GM19328 (cell line): ENCODE measurements at regions not wholly inside any gene's neighbourhood (a gene's known extent, or its start where the extent isn't known, plus 50 kb on each side); places are given as distances from the start of the nearest gene placed in this dataset.
A peak's percentile ranks its signal among the peaks of the same experiment; 100 is the strongest.
"Not testable (repeated sequence)": the region's sequence is repeated elsewhere in the genome, so short reads cannot be mapped to it uniquely, and the experiment has no call there.

Experiments
- ATAC-seq: cut with Tn5 transposase; IDR thresholded peaks from one replicate; pipeline ENCODE4 v1.9.1; 2021; ENCODE audit warnings: mild to moderate bottlenecking, moderate library complexity; ENCODE audit not compliant: unreplicated experiment

GRCh38 chr10:46095943-46096342, 49.9 kb upstream of the MSMB start:
- not testable (repeated sequence) for ATAC-seq

- no peak for ATAC-seq
These were observed 50.4 kb upstream of the MSMB start for GRCh38 chr10:46096446-46096845.

GRCh38 chr10:46096909-46097575, 51.0 kb upstream of the MSMB start:
- ATAC-seq: no peak

GRCh38 chr10:46097576-46098317, 51.7 kb upstream of the MSMB start:
- no peak for ATAC-seq

GRCh38 chr10:46098386-46098785, 52.3 kb upstream of the MSMB start:
- ATAC-seq: no peak

- not testable (repeated sequence) for ATAC-seq
These were observed 52.9 kb upstream of the MSMB start for GRCh38 chr10:46098925-46099324.

- ATAC-seq: no peak
These were observed 58.1 kb upstream of the MSMB start for GRCh38 chr10:46104071-46104585.

GRCh38 chr10:46105416-46105815, 59.3 kb upstream of the MSMB start:
- ATAC-seq: not testable (repeated sequence)

GRCh38 chr10:46105856-46106409, 59.9 kb upstream of the MSMB start:
- ATAC-seq: not testable (repeated sequence)

GRCh38 chr10:46106410-46107255, 60.6 kb upstream of the MSMB start:
- ATAC-seq: peak; percentile 91

GRCh38 chr10:46108158-46108499, 62.1 kb upstream of the MSMB start:
- ATAC-seq: not testable (repeated sequence)

GRCh38 chr10:46154271-46154670, 108.2 kb upstream of the MSMB start:
- not testable (repeated sequence) for ATAC-seq

- not testable (repeated sequence) for ATAC-seq
These were observed 108.6 kb upstream of the MSMB start for GRCh38 chr10:46154683-46155082.

- not testable (repeated sequence) for ATAC-seq
These were observed 110.8 kb upstream of the MSMB start for GRCh38 chr10:46156866-46157265.

- no peak for ATAC-seq
These were observed 117.1 kb upstream of the ANTXRL start for GRCh38 chr10:46169736-46170135.

- no peak for ATAC-seq
These were observed 116.0 kb upstream of the ANTXRL start for GRCh38 chr10:46170789-46171188.

GRCh38 chr10:46171661-46172060, 115.1 kb upstream of the ANTXRL start:
- no peak for ATAC-seq

GRCh38 chr10:46175296-46175695, 111.5 kb upstream of the ANTXRL start:
- no peak for ATAC-seq

GRCh38 chr10:46175831-46176230, 111.0 kb upstream of the ANTXRL start:
- ATAC-seq: no peak

- not testable (repeated sequence) for ATAC-seq
These were observed 99.4 kb upstream of the ANTXRL start for GRCh38 chr10:46187431-46187830.

- no peak for ATAC-seq
These were observed 89.7 kb upstream of the ANTXRL start for GRCh38 chr10:46197050-46197449.
